Ectodermal cell (in vitro differentiated cells): ENCODE measurements at regions not wholly inside any gene's neighbourhood (a gene's known extent, or its start where the extent isn't known, plus 50 kb on each side); places are given as distances from the start of the nearest gene placed in this dataset.

Experiments used
- H3K27ac ChIP-seq: 2 replicates; pipeline ENCODE4 v1.7.0; 2013; ENCODE audit warnings: mild to moderate bottlenecking, low read depth, low read length; ENCODE audit not compliant: insufficient read depth, poor library complexity, severe bottlenecking
- H3K27me3 ChIP-seq: 2 replicates; pipeline ENCODE4 v1.7.0; 2013; ENCODE audit warnings: mild to moderate bottlenecking, low read length; ENCODE audit not compliant: insufficient read depth, control insufficient read depth, poor library complexity, severe bottlenecking
- H3K36me3 ChIP-seq: one replicate; pipeline ENCODE4 v1.7.0; 2013; ENCODE audit warnings: low read length; ENCODE audit not compliant: control insufficient read depth, insufficient read depth
- H3K4me1 ChIP-seq: one replicate; pipeline ENCODE4 v1.7.0; 2013; ENCODE audit warnings: low read length; ENCODE audit not compliant: control insufficient read depth, insufficient read depth
- H3K4me3 ChIP-seq: 2 replicates; pipeline ENCODE4 v1.7.0; 2013; ENCODE audit warnings: low read depth, low read length, control low read depth; ENCODE audit not compliant: insufficient read depth
- H3K9me3 ChIP-seq: 2 replicates; pipeline ENCODE4 v1.7.0; 2013; ENCODE audit warnings: mild to moderate bottlenecking, low read length, moderate library complexity; ENCODE audit not compliant: control insufficient read depth
- WGBS, 2 experiments: methylation state at CpG; one replicate each; pipeline ENCODE4 v1.1.7; 2013; ENCODE audit warnings: missing lambda C conversion rate in 2 of 2; 5-methylcytosine and 5-hydroxymethylcytosine counted together

GRCh38 chr10:53255661-53256205 is 483.1 kb upstream of the MBL2 start:
- H3K9me3 ChIP-seq, result no peaks in the 10 kb centered on the region
- no peaks in the 10 kb centered on the region for H3K4me1 ChIP-seq
- H3K27ac ChIP-seq, result no peak overlapping the region
- no peaks in the 10 kb centered on the region for H3K27me3 ChIP-seq
- WGBS, 2 experiments, result no CpG with 5 or more reads among the region's 1 CpG
- no peaks in the 10 kb centered on the region for H3K36me3 ChIP-seq
- H3K4me3 ChIP-seq, result no peak overlapping the region

DNA sequence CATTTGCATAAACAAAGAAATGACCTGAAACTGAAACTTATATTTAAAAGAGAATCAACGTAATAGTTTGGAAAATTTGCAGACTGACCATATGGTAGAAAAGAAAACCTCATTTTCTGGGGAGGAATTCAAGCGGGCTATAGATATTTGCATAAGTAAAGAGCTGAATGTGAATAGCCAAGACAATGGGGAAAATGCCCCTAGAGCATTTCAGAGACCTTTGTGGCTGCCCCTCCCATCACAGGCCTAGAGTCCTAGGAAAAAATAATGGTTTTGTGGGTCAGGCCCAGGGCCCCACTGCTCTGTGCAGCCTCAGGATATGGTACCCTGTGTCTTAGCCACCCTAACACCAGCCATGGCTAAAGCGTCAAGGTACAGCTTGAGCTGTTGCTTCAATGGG is 480.6 kb upstream of the MBL2 start:
- Histone ChIP-seq H3K36me3 (no peaks in the 10 kb centered on the region), H3K4me1 (no peaks in the 10 kb centered on the region), H3K27me3 (no peaks in the 10 kb centered on the region), H3K27ac (no peak overlapping the region), H3K4me3 (no peak overlapping the region), H3K9me3 (no peaks in the 10 kb centered on the region)
- WGBS, 2 experiments, result 55 to 57% methylated on average over 3 of the region's 3 CpGs

GRCh38 chr10:53239873-53240272 is 467.3 kb upstream of the MBL2 start:
- no peak overlapping the region for H3K4me3 ChIP-seq
- no peak overlapping the region for H3K27ac ChIP-seq
- WGBS, 2 experiments, result 80 to 96% methylated on average over 4 of the region's 4 CpGs
- H3K4me1 ChIP-seq, result no peaks in the 10 kb centered on the region
- H3K27me3 ChIP-seq, result no peaks in the 10 kb centered on the region
- H3K9me3 ChIP-seq, result no peaks in the 10 kb centered on the region
- no peaks in the 10 kb centered on the region for H3K36me3 ChIP-seq

- H3K4me1 ChIP-seq, result no peaks in the 10 kb centered on the region
- no peaks in the 10 kb centered on the region for H3K9me3 ChIP-seq
- WGBS, 2 experiments, result 80 to 100% methylated on average over 1 of the region's 1 CpG
Observed at GRCh38 chr10:53236941-53237340, 464.4 kb upstream of the MBL2 start.

GRCh38 chr10:53233749-53234148 is 461.2 kb upstream of the MBL2 start:
- Histone ChIP-seq H3K27me3 (no peaks in the 10 kb centered on the region), H3K9me3 (no peaks in the 10 kb centered on the region), H3K4me1 (no peaks in the 10 kb centered on the region), H3K27ac (no peak overlapping the region), H3K36me3 (no peaks in the 10 kb centered on the region), H3K4me3 (no peak overlapping the region)
- WGBS, 2 experiments, result 90 to 92% methylated on average over 1 of the region's 1 CpG

More at GRCh38 chr10:53236941-53237340, 464.4 kb upstream of the MBL2 start:
- Histone ChIP-seq H3K27me3 (no peaks in the 10 kb centered on the region), H3K36me3 (no peaks in the 10 kb centered on the region), H3K27ac (no peak overlapping the region), H3K4me3 (no peak overlapping the region)

GRCh38 chr10:53230651-53231050 is 458.1 kb upstream of the MBL2 start:
- no CpG with 5 or more reads among the region's 2 CpGs for WGBS, 2 experiments
- Histone ChIP-seq H3K9me3 (no peaks in the 10 kb centered on the region), H3K36me3 (no peaks in the 10 kb centered on the region)

DNA sequence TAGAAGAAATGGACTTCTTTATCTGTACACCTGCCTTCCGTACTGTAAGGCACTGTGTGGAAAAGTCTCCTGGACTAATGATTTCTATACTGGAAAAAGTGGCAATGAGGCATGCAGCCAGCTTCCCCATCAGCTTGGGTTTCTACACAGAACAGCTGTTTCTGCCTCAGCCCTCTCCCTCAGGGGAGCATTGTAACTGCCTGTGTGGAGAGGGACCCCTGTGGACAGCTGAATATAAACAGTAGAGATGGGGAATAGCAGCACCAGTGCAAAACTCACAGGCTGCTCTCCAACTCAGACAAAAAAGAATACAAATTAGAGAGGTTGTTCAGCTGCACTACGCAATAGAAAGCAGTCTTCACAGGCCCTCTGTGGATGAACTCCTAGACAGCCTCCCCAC is 451.3 kb upstream of the MBL2 start:
- H3K36me3 ChIP-seq, result no peaks in the 10 kb centered on the region
- peaks cover 2% of the 10 kb centered on the region for H3K9me3 ChIP-seq
- no peaks in the 10 kb centered on the region for H3K27me3 ChIP-seq
- no peaks in the 10 kb centered on the region for H3K4me1 ChIP-seq
- no peak overlapping the region for H3K27ac ChIP-seq
- WGBS, 2 experiments, result 58 to 67% methylated on average over 2 of the region's 2 CpGs
- H3K4me3 ChIP-seq, result no peak overlapping the region

More at GRCh38 chr10:53230651-53231050, 458.1 kb upstream of the MBL2 start:
- Histone ChIP-seq H3K27ac (no peak overlapping the region), H3K4me3 (no peak overlapping the region), H3K4me1 (no peaks in the 10 kb centered on the region), H3K27me3 (no peaks in the 10 kb centered on the region)

DNA sequence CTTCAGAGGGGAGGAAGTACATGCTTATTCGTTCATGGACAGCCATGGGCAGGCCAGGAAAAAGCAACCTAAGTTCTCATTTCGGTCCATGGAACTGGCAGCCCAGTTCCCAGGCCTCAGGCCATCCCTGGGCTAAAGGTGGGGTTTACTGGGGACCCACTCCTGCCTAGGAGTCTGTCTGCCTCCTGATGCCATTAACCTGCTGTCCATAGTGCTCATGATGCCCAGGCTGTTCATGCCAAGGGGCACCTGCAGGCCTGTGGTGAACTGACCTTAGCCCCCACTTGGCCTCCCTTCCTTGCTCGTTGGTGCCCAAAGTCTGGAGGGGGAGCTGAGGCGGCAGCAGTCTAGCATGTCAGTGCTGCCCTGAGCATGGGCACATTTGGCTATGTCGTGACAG is 450.2 kb upstream of the MBL2 start:
- Histone ChIP-seq H3K36me3 (no peaks in the 10 kb centered on the region), H3K4me1 (no peaks in the 10 kb centered on the region), H3K27ac (no peak overlapping the region), H3K27me3 (no peaks in the 10 kb centered on the region), H3K4me3 (no peak overlapping the region), H3K9me3 (peaks cover 2% of the 10 kb centered on the region)
- WGBS, 2 experiments, result 94% methylated on average over 5 of the region's 5 CpGs

- Histone ChIP-seq H3K9me3 (no peaks in the 10 kb centered on the region), H3K4me3 (no peak overlapping the region), H3K36me3 (no peaks in the 10 kb centered on the region), H3K27ac (no peak overlapping the region), H3K27me3 (no peaks in the 10 kb centered on the region), H3K4me1 (no peaks in the 10 kb centered on the region)
- 75 to 76% methylated on average over 8 of the region's 8 CpGs for WGBS, 2 experiments
Observed at GRCh38 chr10:53209944-53210611, 437.5 kb upstream of the MBL2 start.

- WGBS, 2 experiments, result 100% methylated on average over 1 of the region's 2 CpGs
Observed at GRCh38 chr10:53183733-53184132, 411.1 kb upstream of the MBL2 start.

More at GRCh38 chr10:53183733-53184132, 411.1 kb upstream of the MBL2 start:
- Histone ChIP-seq H3K27ac (no peak overlapping the region), H3K36me3 (no peaks in the 10 kb centered on the region), H3K27me3 (no peaks in the 10 kb centered on the region), H3K9me3 (no peaks in the 10 kb centered on the region), H3K4me3 (no peak overlapping the region), H3K4me1 (no peaks in the 10 kb centered on the region)
